HG02981 (cell line): ENCODE measurements at regions not wholly inside any gene's neighbourhood (a gene's known extent, or its start where the extent isn't known, plus 50 kb on each side); places are given as distances from the start of the nearest gene placed in this dataset.
"Not testable (repeated sequence)": the region's sequence is repeated elsewhere in the genome, so short reads cannot be mapped to it uniquely, and the experiment has no call there.

Source experiments
- ATAC-seq: cut with Tn5 transposase; IDR thresholded peaks from one replicate; pipeline ENCODE4 v1.9.1; 2021; ENCODE audit warnings: mild to moderate bottlenecking, moderate library complexity; ENCODE audit not compliant: unreplicated experiment

- no peak for ATAC-seq
These were observed 466.3 kb downstream of the GUCY1A2 start for GRCh38 chr11:106551744-106552673.

GRCh38 chr11:106552694-106553203, 465.5 kb downstream of the GUCY1A2 start:
- ATAC-seq: no peak

GRCh38 chr11:106553304-106553703, 465.0 kb downstream of the GUCY1A2 start:
- ATAC-seq: no peak

GRCh38 chr11:106555566-106556250, 462.6 kb downstream of the GUCY1A2 start:
- ATAC-seq: not testable (repeated sequence)

- no peak for ATAC-seq
These were observed 452.9 kb downstream of the GUCY1A2 start for GRCh38 chr11:106565326-106565725.

GRCh38 chr11:106568632-106569031, 449.6 kb downstream of the GUCY1A2 start:
- ATAC-seq: no peak

GRCh38 chr11:106577384-106577783, 440.9 kb downstream of the GUCY1A2 start:
- not testable (repeated sequence) for ATAC-seq

GRCh38 chr11:106581399-106581798, 436.9 kb downstream of the GUCY1A2 start:
- ATAC-seq: no peak

- no peak for ATAC-seq
These were observed 433.2 kb downstream of the GUCY1A2 start for GRCh38 chr11:106585061-106585460.

GRCh38 chr11:106594751-106595351, 423.4 kb downstream of the GUCY1A2 start:
- ATAC-seq: no peak

- no peak for ATAC-seq
These were observed 416.5 kb downstream of the GUCY1A2 start for GRCh38 chr11:106601684-106602297.

GRCh38 chr11:106608677-106609076, 409.6 kb downstream of the GUCY1A2 start:
- no peak for ATAC-seq

GRCh38 chr11:106614262-106614661, 404.0 kb downstream of the GUCY1A2 start:
- ATAC-seq: no peak

- ATAC-seq: no peak
These were observed 398.8 kb downstream of the GUCY1A2 start for GRCh38 chr11:106619320-106619990.

GRCh38 chr11:106621484-106621883, 396.8 kb downstream of the GUCY1A2 start:
- no peak for ATAC-seq
